ENCODE measurements at regions not wholly inside any gene's neighbourhood (a gene's known extent, or its start where the extent isn't known, plus 50 kb on each side); places are given as distances from the start of the nearest gene placed in this dataset.

- in situ Hi-C loops (cut with MboI; ENCODE audit: low sequenced_read_pairs), result loop anchor here (10.0 kb wide), 1 partner anchor 667 kb away; no protein-coding TSS in a partner anchor
Observed at GRCh38 chr20:20837574-20838021, 125.2 kb upstream of the RALGAPA2 start.

DNA sequence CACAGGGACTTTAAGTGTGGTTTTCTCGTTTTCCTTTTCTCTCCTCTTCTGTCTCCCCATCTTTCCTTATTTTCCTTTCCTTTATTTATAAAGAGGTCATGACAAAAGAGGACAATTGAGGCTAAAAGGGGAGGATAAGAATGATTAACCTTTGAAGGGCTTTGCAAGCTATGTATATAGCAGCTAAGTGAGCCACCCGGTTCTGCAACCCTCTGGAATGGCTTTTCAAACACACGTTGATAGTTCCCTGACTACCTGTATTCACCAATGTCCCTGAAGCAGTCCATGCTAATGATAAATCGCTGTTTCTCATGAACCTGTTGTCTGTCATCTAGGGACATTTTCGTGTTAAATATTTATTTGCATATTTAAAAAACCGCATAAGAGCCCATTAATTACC lies 124.4 kb upstream of the RALGAPA2 start:
- in situ Hi-C loops (cut with MboI; ENCODE audit: low sequenced_read_pairs), result loop anchor here (10.0 kb wide), 1 partner anchor 668 kb away; no protein-coding TSS in a partner anchor

DNA sequence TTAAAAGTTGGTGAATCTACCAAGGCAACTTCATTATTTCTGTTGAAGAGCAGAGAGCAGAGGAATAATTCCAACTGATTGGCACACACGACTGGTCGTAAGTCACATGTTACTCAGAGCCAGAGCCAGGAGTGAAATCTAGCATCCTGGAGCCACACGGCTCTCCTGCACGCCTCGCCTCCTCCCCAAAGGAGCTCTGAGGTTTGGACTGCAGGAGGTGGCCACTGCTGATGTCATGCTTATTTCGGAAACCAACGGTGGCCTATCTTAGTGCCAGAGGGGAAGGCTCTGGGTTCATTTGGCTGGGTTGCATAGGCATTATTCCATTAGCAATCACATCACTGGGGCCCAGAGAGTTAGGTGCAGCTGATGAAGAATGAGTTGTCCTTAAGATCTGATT lies 123.5 kb upstream of the RALGAPA2 start:
- in situ Hi-C loops (cut with MboI; ENCODE audit: low sequenced_read_pairs), result loop anchor here (10.0 kb wide), 1 partner anchor 669 kb away; no protein-coding TSS in a partner anchor

- in situ Hi-C loops (cut with MboI; ENCODE audit: low sequenced_read_pairs), result loop anchor here (10.0 kb wide), 1 partner anchor 671 kb away; no protein-coding TSS in a partner anchor
Observed at GRCh38 chr20:20834008-20834407, 121.6 kb upstream of the RALGAPA2 start.

- in situ Hi-C loops (cut with MboI; ENCODE audit: low sequenced_read_pairs), result loop anchor here (10.0 kb wide), 1 partner anchor 672 kb away; no protein-coding TSS in a partner anchor
Observed at GRCh38 chr20:20832715-20833114, 120.3 kb upstream of the RALGAPA2 start.

DNA sequence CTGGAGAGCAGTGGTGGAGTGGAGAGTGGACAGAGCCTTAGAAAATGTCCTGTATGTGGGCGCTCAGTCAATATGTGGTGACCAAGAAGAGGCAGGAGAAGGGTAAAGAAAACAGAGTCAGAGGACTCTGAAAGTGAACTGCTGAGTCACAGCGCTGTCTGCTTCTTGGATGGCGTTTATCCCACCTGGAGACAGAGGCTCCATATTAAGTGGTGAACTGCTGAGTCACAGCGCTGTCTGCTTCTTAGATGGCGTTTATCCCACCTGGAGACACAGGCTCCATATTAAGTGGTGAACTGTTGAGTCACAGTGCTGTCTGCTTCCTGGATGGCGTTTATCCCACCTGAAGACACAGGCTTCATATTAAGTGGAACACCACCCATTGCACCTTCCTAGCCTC lies 119.3 kb upstream of the RALGAPA2 start:
- in situ Hi-C loops (cut with MboI; ENCODE audit: low sequenced_read_pairs), result loop anchor here (10.0 kb wide), 1 partner anchor 673 kb away; no protein-coding TSS in a partner anchor

GRCh38 chr20:20829681-20830080 lies 117.2 kb upstream of the RALGAPA2 start:
- in situ Hi-C loops (cut with MboI; ENCODE audit: low sequenced_read_pairs), result loop anchor here (10.0 kb wide), 2 partner anchors 175 to 675 kb away; no protein-coding TSS in a partner anchor

DNA sequence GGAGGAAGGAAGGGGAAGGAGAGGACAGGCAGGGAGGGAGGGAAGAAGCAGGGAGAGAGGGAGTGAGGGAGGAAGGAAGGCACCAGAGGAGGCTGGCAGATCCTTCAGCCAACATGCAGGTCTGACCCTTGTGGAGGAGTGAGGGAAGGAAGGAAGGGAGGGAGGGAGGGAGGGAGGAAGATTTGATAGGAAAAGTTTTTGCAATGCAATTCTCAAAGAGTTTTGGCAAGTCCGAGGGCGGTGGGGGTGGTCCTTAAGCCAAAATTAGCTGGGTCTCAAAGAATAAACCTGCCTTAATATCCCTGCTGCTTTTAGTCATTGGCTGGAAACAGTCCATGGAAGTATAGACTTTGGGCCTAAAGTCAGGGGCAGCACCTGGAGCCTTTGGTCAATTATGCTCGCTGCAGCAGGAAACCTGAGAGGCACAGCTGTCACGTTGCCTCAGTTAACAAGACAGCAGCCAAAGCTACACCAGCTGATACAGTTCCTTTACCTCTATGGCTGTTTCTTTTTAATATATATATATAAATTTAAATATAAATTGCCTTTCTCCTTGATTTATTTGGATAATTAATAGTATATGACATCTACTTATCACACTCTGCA lies 115.7 kb upstream of the RALGAPA2 start:
- in situ Hi-C loops (cut with MboI; ENCODE audit: low sequenced_read_pairs), result loop anchor here (10.0 kb wide), 1 partner anchor 173 kb away; no protein-coding TSS in a partner anchor

GRCh38 chr20:20824924-20825584 lies 112.6 kb upstream of the RALGAPA2 start:
- in situ Hi-C loops (cut with MboI; ENCODE audit: low sequenced_read_pairs), result loop anchor here (10.0 kb wide), 1 partner anchor 170 kb away; no protein-coding TSS in a partner anchor

GRCh38 chr20:20823476-20823881 lies 111.0 kb upstream of the RALGAPA2 start:
- in situ Hi-C loops (cut with MboI; ENCODE audit: low sequenced_read_pairs), result loop anchor here (10.0 kb wide), 1 partner anchor 169 kb away; no protein-coding TSS in a partner anchor

DNA sequence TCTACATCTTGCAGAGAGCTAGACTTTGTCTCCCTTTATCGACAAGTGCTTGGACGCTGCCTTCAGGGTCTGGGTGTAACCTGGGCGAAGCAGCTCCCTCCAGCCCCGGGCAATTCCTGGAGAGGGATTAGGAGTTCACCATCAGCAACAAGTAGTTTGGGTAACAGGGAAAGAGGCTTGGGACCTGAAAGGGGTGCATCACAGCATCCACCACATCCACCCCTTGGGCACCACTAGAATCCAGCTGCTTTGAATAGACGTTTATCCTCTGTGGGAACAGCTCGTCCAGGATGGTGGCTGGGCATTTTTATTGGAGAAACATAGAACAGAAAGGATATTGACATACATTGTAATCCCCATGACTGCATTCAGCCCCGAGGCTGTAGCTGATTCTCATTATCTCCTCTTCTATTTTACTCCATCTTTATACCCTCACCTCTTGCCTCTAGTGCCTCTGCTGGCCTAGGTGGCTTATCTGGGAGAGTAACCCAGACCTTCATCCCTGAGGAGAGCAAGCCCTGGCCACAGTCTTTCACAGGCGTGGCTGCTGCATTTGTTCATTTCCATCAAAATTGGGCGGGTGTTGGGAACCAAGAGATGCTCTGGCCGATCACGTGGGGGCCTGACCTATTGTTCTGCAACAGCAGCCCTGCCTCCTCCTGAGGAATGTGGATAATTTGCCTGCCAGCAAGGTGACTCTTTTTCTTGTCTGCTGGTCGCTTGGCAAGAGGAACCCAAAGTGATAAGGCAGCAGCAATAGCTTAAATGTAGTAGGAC lies 109.2 kb upstream of the RALGAPA2 start:
- in situ Hi-C loops (cut with MboI; ENCODE audit: low sequenced_read_pairs), result loop anchor here (10.0 kb wide), 1 partner anchor 167 kb away; no protein-coding TSS in a partner anchor

GRCh38 chr20:20820785-20821483 lies 108.5 kb upstream of the RALGAPA2 start:
- in situ Hi-C loops (cut with MboI; ENCODE audit: low sequenced_read_pairs), result loop anchor here (10.0 kb wide), 1 partner anchor 166 kb away; no protein-coding TSS in a partner anchor

DNA sequence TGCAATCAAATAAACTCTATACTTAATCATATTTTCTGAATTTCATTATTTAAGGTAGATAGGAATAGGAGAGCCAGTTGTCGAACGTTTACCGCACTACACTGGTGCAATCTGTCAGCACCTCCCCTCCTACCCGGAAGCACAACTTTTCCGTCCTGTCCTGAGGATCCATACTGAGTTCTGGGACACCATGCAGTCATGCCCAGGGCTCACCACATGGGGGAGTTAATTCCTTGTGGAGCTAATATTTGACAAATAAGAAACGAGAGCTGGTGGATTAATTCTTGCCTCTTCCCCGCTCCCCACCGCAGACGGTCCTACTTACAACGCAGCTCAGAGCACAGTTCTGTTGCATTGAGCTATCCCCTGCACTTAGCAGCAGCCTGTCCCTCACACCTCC lies 107.7 kb upstream of the RALGAPA2 start:
- in situ Hi-C loops (cut with MboI; ENCODE audit: low sequenced_read_pairs), result loop anchor here (10.0 kb wide), 1 partner anchor 165 kb away; no protein-coding TSS in a partner anchor

GRCh38 chr20:20816969-20817755 lies 104.7 kb upstream of the RALGAPA2 start:
- in situ Hi-C loops (cut with MboI; ENCODE audit: low sequenced_read_pairs), result no loop called here

- in situ Hi-C loops (cut with MboI; ENCODE audit: low sequenced_read_pairs), result no loop called here
Observed at GRCh38 chr20:20815711-20816455, 103.4 kb upstream of the RALGAPA2 start.

DNA sequence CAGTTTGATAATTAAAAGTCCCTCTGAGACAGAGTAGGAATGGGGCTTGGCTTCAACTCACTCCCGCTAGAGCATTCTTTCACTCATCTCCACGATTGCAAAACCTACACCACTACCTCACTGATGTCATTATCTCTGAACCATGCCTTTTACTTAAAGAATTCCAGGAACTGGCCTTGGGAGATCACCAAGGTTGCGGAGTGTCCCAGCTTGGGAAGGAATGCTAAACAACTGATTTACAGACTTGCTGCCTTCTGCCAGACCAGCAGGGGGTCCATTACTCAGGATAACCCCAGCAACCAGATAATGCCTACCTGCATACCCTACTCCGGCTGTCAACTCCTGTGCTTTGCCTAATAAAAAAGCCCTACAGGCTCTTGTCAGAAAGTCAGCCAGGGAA lies 102.2 kb upstream of the RALGAPA2 start:
- in situ Hi-C loops (cut with MboI; ENCODE audit: low sequenced_read_pairs), result no loop called here

DNA sequence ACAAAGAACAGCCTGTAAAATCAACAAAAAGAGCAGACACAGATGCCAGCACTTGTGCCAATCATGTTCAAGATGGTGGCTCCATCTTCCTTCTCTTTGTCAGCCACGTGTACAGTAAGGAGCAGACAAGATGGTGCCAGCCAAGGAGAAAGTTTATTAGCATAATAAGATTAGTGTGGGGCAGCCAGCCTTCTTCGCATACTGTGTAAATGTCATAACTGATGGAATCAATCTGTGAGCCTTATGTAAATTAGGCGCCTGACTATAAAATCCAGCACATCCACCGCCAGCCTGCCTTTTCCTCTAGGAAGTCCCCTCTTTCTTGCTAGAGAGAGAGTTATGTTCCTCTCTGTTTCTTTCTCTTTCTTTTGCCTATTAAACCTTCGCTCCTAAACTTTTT lies 99.7 kb upstream of the RALGAPA2 start:
- in situ Hi-C loops (cut with MboI; ENCODE audit: low sequenced_read_pairs), result no loop called here

DNA sequence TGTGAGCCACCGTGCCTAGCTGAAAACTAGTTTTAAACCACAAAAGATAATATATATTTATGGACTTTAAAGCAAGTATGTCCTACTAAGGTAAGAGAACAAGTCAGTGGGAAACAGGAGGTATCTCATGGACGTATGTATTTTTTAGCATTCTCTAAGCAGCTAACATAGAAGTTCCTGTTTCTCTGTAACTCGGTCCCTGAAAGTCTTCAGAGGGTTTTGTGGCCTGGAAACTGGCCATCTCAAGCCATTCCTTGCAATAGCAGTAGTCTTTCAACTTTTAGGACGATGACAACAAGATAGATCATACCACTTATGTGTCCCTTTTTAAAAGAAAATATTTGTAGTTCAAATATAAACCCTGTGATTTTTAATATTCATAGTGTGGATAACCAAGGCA lies 95.6 kb upstream of the RALGAPA2 start:
- in situ Hi-C loops (cut with MboI; ENCODE audit: low sequenced_read_pairs), result no loop called here

Measured in HL-60/S4 treated with phorbol 12-myristate 13-acetate at 8.2 ng/mL for 4 days and 3 days (cell line).